WERI-Rb-1 (cell line): ENCODE measurements at regions not wholly inside any gene's neighbourhood (a gene's known extent, or its start where the extent isn't known, plus 50 kb on each side); places are given as distances from the start of the nearest gene placed in this dataset.
A peak's percentile ranks its signal among the peaks of the same experiment; 100 is the strongest.
"Not testable (repeated sequence)": the region's sequence is repeated elsewhere in the genome, so short reads cannot be mapped to it uniquely, and the experiment has no call there.

ENCODE experiments used
- DNase-seq: peaks from one replicate; pipeline ENCODE4 v3.0.0-alpha.2; 2020
- H3K27ac ChIP-seq: fragments of 250-450 bp; sonication (Bioruptor Pico); 2 replicates; pipeline ENCODE4 v1.5.1; 2020; ENCODE audit warnings: mild to moderate bottlenecking, moderate library complexity
- H3K27me3 ChIP-seq: fragments of 250-450 bp; sonication (Bioruptor Pico); 2 replicates; pipeline ENCODE4 v1.5.1; 2021; ENCODE audit warnings: mild to moderate bottlenecking, low read depth, moderate library complexity; ENCODE audit not compliant: insufficient read depth, severe bottlenecking
- H3K36me3 ChIP-seq: fragments of 250-450 bp; sonication (Bioruptor Pico); 2 replicates; pipeline ENCODE4 v1.5.1; 2020; ENCODE audit warnings: mild to moderate bottlenecking, moderate library complexity
- H3K4me3 ChIP-seq: 2 replicates; pipeline ENCODE4 v1.5.1; 2011; ENCODE audit warnings: low read depth, mild to moderate bottlenecking, control low read depth, low read length
- H3K9me3 ChIP-seq: fragments of 250-450 bp; sonication (Bioruptor Pico); 2 replicates; pipeline ENCODE4 v1.5.1; 2021; ENCODE audit warnings: mild to moderate bottlenecking, moderate library complexity; ENCODE audit not compliant: severe bottlenecking
- CTCF ChIP-seq: IDR thresholded peaks from 2 replicates; pipeline ENCODE4 v1.5.1; 2011; ENCODE audit warnings: low read depth, mild to moderate bottlenecking, control low read depth, inconsistent platforms, low read length

- H3K27ac ChIP-seq, result no peak overlapping the region
- H3K9me3 ChIP-seq, result peaks cover 26% of the 10 kb centered on the region
- H3K36me3 ChIP-seq, result no peaks in the 10 kb centered on the region
- no peak for TF ChIP-seq CTCF
- no peak overlapping the region for H3K4me3 ChIP-seq
- DNase-seq, result no peak
- H3K27me3 ChIP-seq, result peaks cover 3% of the 10 kb centered on the region
Observed at GRCh38 chr1:148296511-148296910, 144.4 kb upstream of the NBPF11 start.

GRCh38 chr1:148294116-148294807 is 142.2 kb upstream of the NBPF11 start:
- no peak for TF ChIP-seq CTCF
- Histone ChIP-seq H3K27ac (no peak overlapping the region), H3K9me3 (peaks cover 32% of the 10 kb centered on the region), H3K36me3 (no peaks in the 10 kb centered on the region), H3K27me3 (peaks cover 5% of the 10 kb centered on the region), H3K4me3 (no peak overlapping the region)
- no peak for DNase-seq

- no peak overlapping the region for H3K27ac ChIP-seq
- peaks cover 34% of the 10 kb centered on the region for H3K9me3 ChIP-seq
- DNase-seq, result no peak
- peaks cover 5% of the 10 kb centered on the region for H3K27me3 ChIP-seq
- no peak for TF ChIP-seq CTCF
- H3K36me3 ChIP-seq, result no peaks in the 10 kb centered on the region
- H3K4me3 ChIP-seq, result no peak overlapping the region
Observed at GRCh38 chr1:148293651-148294050, 141.6 kb upstream of the NBPF11 start.

DNA sequence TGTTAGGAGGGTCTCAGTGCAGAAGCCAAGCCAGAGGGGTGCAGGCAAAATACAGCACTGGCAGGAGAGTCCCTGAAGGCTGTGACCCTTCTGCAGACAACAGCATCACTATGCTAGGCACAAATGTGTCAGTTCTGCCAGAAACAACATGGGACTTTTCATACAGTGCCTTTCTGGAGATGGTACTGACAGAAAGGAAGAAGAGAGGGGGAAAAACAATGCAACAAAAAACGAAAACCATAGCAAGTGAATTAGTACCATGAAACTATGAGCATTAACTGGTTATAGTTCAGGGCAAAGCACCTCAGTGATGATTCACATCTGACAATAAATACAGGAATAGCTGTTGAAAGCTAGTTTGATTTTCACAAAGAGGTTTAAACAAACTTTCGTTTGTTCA is 140.8 kb upstream of the NBPF11 start:
- peaks cover 5% of the 10 kb centered on the region for H3K27me3 ChIP-seq
- no peaks in the 10 kb centered on the region for H3K36me3 ChIP-seq
- no peak overlapping the region for H3K27ac ChIP-seq
- DNase-seq, result no peak
- peaks cover 41% of the 10 kb centered on the region for H3K9me3 ChIP-seq
- no peak overlapping the region for H3K4me3 ChIP-seq
- no peak for TF ChIP-seq CTCF

- no peak for TF ChIP-seq CTCF
- Histone ChIP-seq H3K36me3 (no peaks in the 10 kb centered on the region), H3K27me3 (peaks cover 3% of the 10 kb centered on the region), H3K9me3 (peaks cover 35% of the 10 kb centered on the region), H3K27ac (no peak overlapping the region), H3K4me3 (no peak overlapping the region)
- no peak for DNase-seq
Observed at GRCh38 chr1:148290881-148291280, 138.8 kb upstream of the NBPF11 start.

- DNase-seq, result no peak
Observed at GRCh38 chr1:148289647-148290046, 137.6 kb upstream of the NBPF11 start.

DNA sequence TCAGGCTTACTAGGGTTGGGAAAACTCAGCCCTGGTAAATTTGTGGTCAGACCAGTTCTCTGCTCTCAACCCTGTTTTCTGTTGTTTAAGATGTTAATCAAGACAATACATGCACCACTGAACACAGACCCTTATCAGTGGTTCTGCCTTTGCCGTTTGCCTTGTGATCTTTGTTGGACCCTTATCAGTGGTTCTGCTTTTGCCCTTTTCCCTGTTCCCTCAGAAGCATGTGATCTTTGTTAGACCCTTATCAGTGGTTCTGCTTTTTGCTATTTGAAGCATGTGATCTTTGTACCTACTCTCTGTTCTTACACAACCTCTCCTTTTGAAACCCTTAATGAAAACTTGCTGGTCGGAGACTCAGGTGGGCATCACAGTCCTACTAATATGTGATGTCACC is 133.9 kb upstream of the NBPF11 start:
- not testable (repeated sequence) for H3K4me3 ChIP-seq, DNase-seq, H3K27me3 ChIP-seq, H3K27ac ChIP-seq, H3K36me3 ChIP-seq
- H3K9me3 ChIP-seq, result peaks cover 29% of the 10 kb centered on the region

More at GRCh38 chr1:148289647-148290046, 137.6 kb upstream of the NBPF11 start:
- TF ChIP-seq CTCF, result no peak
- Histone ChIP-seq H3K27me3 (peaks cover 3% of the 10 kb centered on the region), H3K27ac (no peak overlapping the region), H3K4me3 (no peak overlapping the region), H3K9me3 (peaks cover 29% of the 10 kb centered on the region), H3K36me3 (no peaks in the 10 kb centered on the region)

DNA sequence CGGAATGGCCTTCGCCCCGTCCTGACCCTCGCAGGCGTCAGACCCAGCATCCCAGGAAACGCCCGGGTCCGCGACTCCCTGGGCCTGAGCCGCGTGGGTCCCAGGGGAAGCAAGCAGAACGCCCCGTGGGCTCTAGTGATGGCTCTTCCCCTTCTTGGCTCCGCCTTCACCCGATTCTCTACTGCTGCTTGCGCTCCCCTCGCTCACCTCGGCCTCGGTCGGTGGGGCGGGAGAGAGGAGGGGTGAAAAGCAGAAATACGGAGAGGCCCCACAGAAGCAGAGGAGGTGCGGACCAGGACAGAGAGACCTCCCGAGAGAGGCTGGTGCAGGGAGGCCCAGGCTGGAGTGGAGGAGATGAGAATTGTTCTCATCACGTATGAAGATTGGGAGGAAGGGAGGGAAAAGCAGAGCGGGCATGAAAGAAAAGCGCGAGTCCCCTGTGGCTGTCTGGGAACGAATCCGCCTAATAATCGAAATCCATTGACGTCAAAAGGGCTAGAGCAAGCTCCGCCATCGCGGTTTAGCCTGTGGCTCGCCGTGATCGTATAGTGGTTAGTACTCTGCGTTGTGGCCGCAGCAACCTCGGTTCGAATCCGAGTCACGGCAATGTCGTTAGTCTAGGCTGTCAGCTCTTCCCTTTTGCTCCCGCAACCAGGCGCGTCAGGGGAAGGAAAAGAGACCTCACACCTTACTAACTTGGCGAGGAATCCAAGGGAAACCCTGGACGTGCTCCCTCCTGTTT is 128.9 kb upstream of the NBPF11 start:
- peak overlapping the region; percentile 41 for H3K4me3 ChIP-seq
- H3K9me3 ChIP-seq, DNase-seq, H3K27me3 ChIP-seq, H3K36me3 ChIP-seq: not testable (repeated sequence)
- H3K27ac ChIP-seq, result peak overlapping the region; percentile 62
